IPS-18a (cell line): ENCODE measurements at regions not wholly inside any gene's neighbourhood (a gene's known extent, or its start where the extent isn't known, plus 50 kb on each side); places are given as distances from the start of the nearest gene placed in this dataset.

ENCODE experiments used
- H3K27ac ChIP-seq: one replicate; pipeline ENCODE4 v1.5.1; 2013; ENCODE audit warnings: low read length
- H3K27me3 ChIP-seq: one replicate; pipeline ENCODE4 v1.6.1; 2013; ENCODE audit warnings: mild to moderate bottlenecking, low read length; ENCODE audit not compliant: control insufficient read depth, insufficient read depth
- H3K36me3 ChIP-seq: one replicate; pipeline ENCODE4 v1.6.1; 2013; ENCODE audit warnings: low read depth, low read length; ENCODE audit not compliant: control insufficient read depth
- H3K4me1 ChIP-seq: one replicate; pipeline ENCODE4 v1.6.1; 2013; ENCODE audit warnings: low read depth, low read length; ENCODE audit not compliant: control insufficient read depth
- H3K4me3 ChIP-seq: one replicate; pipeline ENCODE4 v1.5.1; 2013; ENCODE audit warnings: low read length
- H3K9ac ChIP-seq: one replicate; pipeline ENCODE4 v1.6.1; 2013; ENCODE audit warnings: mild to moderate bottlenecking, low read length, moderate library complexity
- H3K9me3 ChIP-seq: one replicate; pipeline ENCODE4 v1.6.1; 2013; ENCODE audit warnings: low read depth, low read length; ENCODE audit not compliant: control insufficient read depth

- Histone ChIP-seq H3K9me3 (no peaks in the 10 kb centered on the region), H3K36me3 (no peaks in the 10 kb centered on the region), H3K9ac (no peak overlapping the region), H3K4me3 (no peak overlapping the region), H3K27me3 (no peaks in the 10 kb centered on the region), H3K27ac (no peak overlapping the region), H3K4me1 (peaks cover 16% of the 10 kb centered on the region)
Measured at GRCh38 chr18:52287151-52287550, 52.8 kb upstream of the DCC start.

- no peak overlapping the region for H3K4me3 ChIP-seq
- no peaks in the 10 kb centered on the region for H3K9me3 ChIP-seq
- H3K27me3 ChIP-seq: no peaks in the 10 kb centered on the region
- H3K4me1 ChIP-seq: peaks cover 16% of the 10 kb centered on the region
- H3K27ac ChIP-seq: no peak overlapping the region
- no peak overlapping the region for H3K9ac ChIP-seq
- no peaks in the 10 kb centered on the region for H3K36me3 ChIP-seq
Measured at GRCh38 chr18:52288403-52289004, 51.5 kb upstream of the DCC start.

- no peak overlapping the region for H3K4me3 ChIP-seq
- no peaks in the 10 kb centered on the region for H3K9me3 ChIP-seq
- H3K4me1 ChIP-seq: peaks cover 16% of the 10 kb centered on the region
- no peaks in the 10 kb centered on the region for H3K27me3 ChIP-seq
- no peak overlapping the region for H3K9ac ChIP-seq
- H3K36me3 ChIP-seq: no peaks in the 10 kb centered on the region
- H3K27ac ChIP-seq: no peak overlapping the region
Measured at GRCh38 chr18:52289392-52289791, 50.6 kb upstream of the DCC start.
